ENCODE measurements at regions not wholly inside any gene's neighbourhood (a gene's known extent, or its start where the extent isn't known, plus 50 kb on each side); places are given as distances from the start of the nearest gene placed in this dataset.
A peak's percentile ranks its signal among the peaks of the same experiment; 100 is the strongest.
"Not testable (repeated sequence)": the region's sequence is repeated elsewhere in the genome, so short reads cannot be mapped to it uniquely, and the experiment has no call there.

- DNase-seq (ENCODE audit: low spot score): no peak
These were observed 413.9 kb upstream of the AUTS2 start for GRCh38 chr7:69184339-69184738.

GRCh38 chr7:69185170-69185569, 413.1 kb upstream of the AUTS2 start:
- DNase-seq (ENCODE audit: low spot score): no peak

- DNase-seq (ENCODE audit: low spot score): no peak
These were observed 411.3 kb upstream of the AUTS2 start for GRCh38 chr7:69186974-69187373.

GRCh38 chr7:69187824-69188333, 410.4 kb upstream of the AUTS2 start:
- no peak for DNase-seq (ENCODE audit: low spot score)

- DNase-seq (ENCODE audit: low spot score): no peak
These were observed 408.9 kb upstream of the AUTS2 start for GRCh38 chr7:69189406-69189805.

GRCh38 chr7:69190025-69190424, 408.2 kb upstream of the AUTS2 start:
- no peak for DNase-seq (ENCODE audit: low spot score)

- no peak for DNase-seq (ENCODE audit: low spot score)
These were observed 407.5 kb upstream of the AUTS2 start for GRCh38 chr7:69190763-69191162.

GRCh38 chr7:69192134-69192533, 406.1 kb upstream of the AUTS2 start:
- no peak for DNase-seq (ENCODE audit: low spot score)

GRCh38 chr7:69193061-69193460, 405.2 kb upstream of the AUTS2 start:
- DNase-seq (ENCODE audit: low spot score): no peak

GRCh38 chr7:69196593-69196992, 401.7 kb upstream of the AUTS2 start:
- DNase-seq (ENCODE audit: low spot score): no peak

- no peak for DNase-seq (ENCODE audit: low spot score)
These were observed 400.0 kb upstream of the AUTS2 start for GRCh38 chr7:69198250-69198649.

- peak; percentile 8 for DNase-seq (ENCODE audit: low spot score)
These were observed 399.2 kb upstream of the AUTS2 start for GRCh38 chr7:69199041-69199440.

- DNase-seq (ENCODE audit: low spot score): no peak
These were observed 398.6 kb upstream of the AUTS2 start for GRCh38 chr7:69199661-69200060.

- DNase-seq (ENCODE audit: low spot score): no peak
These were observed 394.4 kb upstream of the AUTS2 start for GRCh38 chr7:69203871-69204270.

GRCh38 chr7:69204943-69205342, 393.3 kb upstream of the AUTS2 start:
- no peak for DNase-seq (ENCODE audit: low spot score)

- no peak for DNase-seq (ENCODE audit: low spot score)
These were observed 392.7 kb upstream of the AUTS2 start for GRCh38 chr7:69205581-69205980.

GRCh38 chr7:69208276-69208675, 390.0 kb upstream of the AUTS2 start:
- no peak for DNase-seq (ENCODE audit: low spot score)

GRCh38 chr7:69208848-69209247, 389.4 kb upstream of the AUTS2 start:
- DNase-seq (ENCODE audit: low spot score): no peak

- DNase-seq (ENCODE audit: low spot score): no peak
These were observed 386.9 kb upstream of the AUTS2 start for GRCh38 chr7:69211336-69211735.

- no peak for DNase-seq (ENCODE audit: low spot score)
These were observed 386.5 kb upstream of the AUTS2 start for GRCh38 chr7:69211739-69212138.

- no peak for DNase-seq (ENCODE audit: low spot score)
These were observed 384.4 kb upstream of the AUTS2 start for GRCh38 chr7:69213878-69214277.

GRCh38 chr7:69215516-69215915, 382.8 kb upstream of the AUTS2 start:
- not testable (repeated sequence) for DNase-seq (ENCODE audit: low spot score)

- DNase-seq (ENCODE audit: low spot score): no peak
These were observed 380.5 kb upstream of the AUTS2 start for GRCh38 chr7:69217516-69218350.

- no peak for DNase-seq (ENCODE audit: low spot score)
These were observed 379.7 kb upstream of the AUTS2 start for GRCh38 chr7:69218576-69218975.

Data from ureter (tissue), 1 donor.